Testis (tissue), 2 donors: ENCODE measurements at regions not wholly inside any gene's neighbourhood (a gene's known extent, or its start where the extent isn't known, plus 50 kb on each side); places are given as distances from the start of the nearest gene placed in this dataset.

Experiments used
- POLR2A ChIP-seq: fragments of 450-650 bp; IDR thresholded peaks from one replicate; pipeline ENCODE4 v1.6.1; 2017; ENCODE audit warnings: antibody characterized with exemption, mild to moderate bottlenecking, moderate library complexity
- TF ChIP-seq, protein P1 (sequence below), 3 experiments: fragments of 450-650 bp in 2 of 3; fragments of 200-600 bp in 1 of 3; sonication (generic) in 1 of 3; IDR thresholded peaks; one replicate each; pipeline ENCODE4 v1.5.1; 2016 to 2019; ENCODE audit warnings: antibody characterized with exemption in 3 of 3, mild to moderate bottlenecking in 2 of 3, moderate library complexity in 1 of 3

DNA sequence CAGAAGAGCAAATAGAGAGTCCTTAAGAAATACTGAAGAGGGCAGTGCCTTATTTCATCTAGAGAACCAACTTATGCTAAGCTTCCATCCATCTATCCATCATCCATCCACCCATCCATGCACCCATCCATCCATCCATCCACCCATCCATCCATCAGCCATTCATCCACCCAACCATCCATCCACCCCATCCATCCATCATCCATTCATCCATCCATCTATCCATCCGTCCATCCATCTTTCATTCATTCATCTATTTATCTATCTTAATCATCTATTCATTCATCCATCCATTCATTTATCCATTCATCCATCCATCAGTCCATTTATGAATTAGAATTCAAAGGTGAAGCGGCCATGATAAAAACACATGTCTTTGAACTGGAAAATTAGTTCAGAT is 171.5 kb upstream of the FMN2 start:
- TF ChIP-seq, protein P1, sequence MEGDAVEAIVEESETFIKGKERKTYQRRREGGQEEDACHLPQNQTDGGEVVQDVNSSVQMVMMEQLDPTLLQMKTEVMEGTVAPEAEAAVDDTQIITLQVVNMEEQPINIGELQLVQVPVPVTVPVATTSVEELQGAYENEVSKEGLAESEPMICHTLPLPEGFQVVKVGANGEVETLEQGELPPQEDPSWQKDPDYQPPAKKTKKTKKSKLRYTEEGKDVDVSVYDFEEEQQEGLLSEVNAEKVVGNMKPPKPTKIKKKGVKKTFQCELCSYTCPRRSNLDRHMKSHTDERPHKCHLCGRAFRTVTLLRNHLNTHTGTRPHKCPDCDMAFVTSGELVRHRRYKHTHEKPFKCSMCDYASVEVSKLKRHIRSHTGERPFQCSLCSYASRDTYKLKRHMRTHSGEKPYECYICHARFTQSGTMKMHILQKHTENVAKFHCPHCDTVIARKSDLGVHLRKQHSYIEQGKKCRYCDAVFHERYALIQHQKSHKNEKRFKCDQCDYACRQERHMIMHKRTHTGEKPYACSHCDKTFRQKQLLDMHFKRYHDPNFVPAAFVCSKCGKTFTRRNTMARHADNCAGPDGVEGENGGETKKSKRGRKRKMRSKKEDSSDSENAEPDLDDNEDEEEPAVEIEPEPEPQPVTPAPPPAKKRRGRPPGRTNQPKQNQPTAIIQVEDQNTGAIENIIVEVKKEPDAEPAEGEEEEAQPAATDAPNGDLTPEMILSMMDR (IDR thresholded peaks at IDR 0.05), result no peak
- no peak for TF ChIP-seq POLR2A
